ENCODE measurements at regions not wholly inside any gene's neighbourhood (a gene's known extent, or its start where the extent isn't known, plus 50 kb on each side); places are given as distances from the start of the nearest gene placed in this dataset.
A peak's percentile ranks its signal among the peaks of the same experiment; 100 is the strongest.

- H3K4me3 Mint-ChIP-seq = no peak overlapping the region
- TF ChIP-seq CTCF (IDR thresholded peaks at IDR 0.05; ENCODE audit: unreplicated experiment in 3 of 3) = no peak
- H3K36me3 Mint-ChIP-seq (ENCODE audit: low read depth) = no peaks in the 10 kb centered on the region
- no peaks in the 10 kb centered on the region for H3K27me3 Mint-ChIP-seq (ENCODE audit: low read depth)
- no peak overlapping the region for H3K27ac Mint-ChIP-seq
- no peaks in the 10 kb centered on the region for H3K4me1 Mint-ChIP-seq
- H3K9me3 Mint-ChIP-seq = peaks cover 23% of the 10 kb centered on the region
Observed at GRCh38 chr4:19783667-19784223, 468.0 kb upstream of the SLIT2 start.

- Mint-ChIP-seq H3K36me3 (ENCODE audit: low read depth) (no peaks in the 10 kb centered on the region), H3K27me3 (ENCODE audit: low read depth) (no peaks in the 10 kb centered on the region), H3K27ac (no peak overlapping the region), H3K4me3 (no peak overlapping the region), H3K4me1 (peaks cover 6% of the 10 kb centered on the region), H3K9me3 (peaks cover 23% of the 10 kb centered on the region)
- TF ChIP-seq CTCF (IDR thresholded peaks at IDR 0.05; ENCODE audit: unreplicated experiment in 3 of 3) = no peak
Observed at GRCh38 chr4:19780871-19781270, 470.8 kb upstream of the SLIT2 start.

GRCh38 chr4:19776929-19777328 lies 474.8 kb upstream of the SLIT2 start:
- Mint-ChIP-seq H3K9me3 (peaks cover 3% of the 10 kb centered on the region), H3K36me3 (ENCODE audit: low read depth) (no peaks in the 10 kb centered on the region), H3K27ac (no peak overlapping the region), H3K4me1 (peaks cover 6% of the 10 kb centered on the region), H3K4me3 (no peak overlapping the region), H3K27me3 (ENCODE audit: low read depth) (no peaks in the 10 kb centered on the region)
- no peak for TF ChIP-seq CTCF (IDR thresholded peaks at IDR 0.05; ENCODE audit: unreplicated experiment in 3 of 3)

- Mint-ChIP-seq H3K36me3 (ENCODE audit: low read depth) (no peaks in the 10 kb centered on the region), H3K27me3 (ENCODE audit: low read depth) (no peaks in the 10 kb centered on the region), H3K9me3 (no peaks in the 10 kb centered on the region), H3K4me3 (no peak overlapping the region), H3K27ac (peak overlapping the region; percentile 70 to 75 (median 74)), H3K4me1 (peaks cover 6% of the 10 kb centered on the region)
- TF ChIP-seq CTCF (IDR thresholded peaks at IDR 0.05; ENCODE audit: unreplicated experiment in 3 of 3) = no peak
Observed at GRCh38 chr4:19776021-19776459, 475.7 kb upstream of the SLIT2 start.

GRCh38 chr4:19774690-19775256 lies 476.9 kb upstream of the SLIT2 start:
- peaks cover 6% of the 10 kb centered on the region for H3K4me1 Mint-ChIP-seq
- no peak overlapping the region for H3K27ac Mint-ChIP-seq
- H3K27me3 Mint-ChIP-seq (ENCODE audit: low read depth) = no peaks in the 10 kb centered on the region
- no peaks in the 10 kb centered on the region for H3K9me3 Mint-ChIP-seq
- no peak overlapping the region for H3K4me3 Mint-ChIP-seq
- TF ChIP-seq CTCF (IDR thresholded peaks at IDR 0.05; ENCODE audit: unreplicated experiment in 3 of 3) = no peak
- no peaks in the 10 kb centered on the region for H3K36me3 Mint-ChIP-seq (ENCODE audit: low read depth)

GRCh38 chr4:19772581-19772980 lies 479.1 kb upstream of the SLIT2 start:
- H3K4me1 Mint-ChIP-seq = peaks cover 6% of the 10 kb centered on the region
- no peaks in the 10 kb centered on the region for H3K27me3 Mint-ChIP-seq (ENCODE audit: low read depth)
- no peak overlapping the region for H3K4me3 Mint-ChIP-seq
- no peak overlapping the region for H3K27ac Mint-ChIP-seq
- TF ChIP-seq CTCF (IDR thresholded peaks at IDR 0.05; ENCODE audit: unreplicated experiment in 3 of 3) = no peak
- H3K9me3 Mint-ChIP-seq = no peaks in the 10 kb centered on the region
- no peaks in the 10 kb centered on the region for H3K36me3 Mint-ChIP-seq (ENCODE audit: low read depth)
